Bronchial epithelial cell (primary cell): ENCODE measurements at regions not wholly inside any gene's neighbourhood (a gene's known extent, or its start where the extent isn't known, plus 50 kb on each side); places are given as distances from the start of the nearest gene placed in this dataset.
A peak's percentile ranks its signal among the peaks of the same experiment; 100 is the strongest.

Source experiments
- DNase-seq: peaks from one replicate; pipeline ENCODE4 v3.0.0-alpha.2; 2010; ENCODE audit warnings: low read depth
- FAIRE-seq: peaks from 2 replicates; lab custom pipeline; 2011; peaks lifted over from hg19 to GRCh38; lab: Jason Lieb, UNC
- H3K27me3 ChIP-seq: 2 replicates; pipeline ENCODE4 v1.5.1; 2011; ENCODE audit warnings: low read length; ENCODE audit not compliant: control insufficient read depth, insufficient read depth
- H3K36me3 ChIP-seq: 2 replicates; pipeline ENCODE4 v1.5.1; 2011; ENCODE audit warnings: low read length; ENCODE audit not compliant: control insufficient read depth, insufficient read depth
- H3K4me3 ChIP-seq: 2 replicates; pipeline ENCODE4 v1.5.1; 2011; ENCODE audit warnings: mild to moderate bottlenecking, low read depth, low read length, control low read depth
- TF ChIP-seq, protein P1 (sequence below): IDR thresholded peaks from 2 replicates; pipeline ENCODE4 v1.5.1; 2011; ENCODE audit warnings: mild to moderate bottlenecking, moderate library complexity, low read length, control low read depth, inconsistent platforms; ENCODE audit not compliant: insufficient read depth, severe bottlenecking

DNA sequence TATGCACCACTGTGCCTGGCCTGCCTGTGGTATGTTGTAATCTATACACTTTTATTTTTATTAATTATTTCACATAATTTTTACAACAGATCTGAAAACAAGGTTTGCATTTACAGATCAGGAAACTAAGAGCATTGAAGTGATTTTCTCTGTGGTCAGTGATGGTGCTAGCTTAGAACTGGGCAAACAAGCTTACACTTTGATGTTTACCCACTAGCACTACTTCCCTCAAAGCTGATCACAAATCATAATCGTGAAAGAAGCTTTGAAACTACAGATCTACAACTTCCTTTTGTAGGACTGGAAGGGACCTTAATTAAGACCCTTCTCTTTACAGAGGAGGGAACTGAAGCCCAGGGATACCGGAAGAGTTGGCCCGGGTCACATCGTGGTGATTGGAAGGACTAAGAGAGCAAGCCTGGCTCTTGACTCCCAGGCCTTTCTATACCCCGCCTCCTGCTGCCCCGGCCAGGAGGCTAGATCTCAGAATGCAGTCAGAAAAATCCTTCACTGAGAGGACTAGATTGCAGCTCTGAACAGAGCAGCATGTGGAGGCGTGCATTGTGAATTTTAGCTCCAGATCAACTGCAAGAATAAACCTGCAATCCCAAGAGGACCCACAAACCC lies 93.7 kb upstream of the ZNF827 start:
- peak; percentile 43 for FAIRE-seq
- TF ChIP-seq, protein P1, sequence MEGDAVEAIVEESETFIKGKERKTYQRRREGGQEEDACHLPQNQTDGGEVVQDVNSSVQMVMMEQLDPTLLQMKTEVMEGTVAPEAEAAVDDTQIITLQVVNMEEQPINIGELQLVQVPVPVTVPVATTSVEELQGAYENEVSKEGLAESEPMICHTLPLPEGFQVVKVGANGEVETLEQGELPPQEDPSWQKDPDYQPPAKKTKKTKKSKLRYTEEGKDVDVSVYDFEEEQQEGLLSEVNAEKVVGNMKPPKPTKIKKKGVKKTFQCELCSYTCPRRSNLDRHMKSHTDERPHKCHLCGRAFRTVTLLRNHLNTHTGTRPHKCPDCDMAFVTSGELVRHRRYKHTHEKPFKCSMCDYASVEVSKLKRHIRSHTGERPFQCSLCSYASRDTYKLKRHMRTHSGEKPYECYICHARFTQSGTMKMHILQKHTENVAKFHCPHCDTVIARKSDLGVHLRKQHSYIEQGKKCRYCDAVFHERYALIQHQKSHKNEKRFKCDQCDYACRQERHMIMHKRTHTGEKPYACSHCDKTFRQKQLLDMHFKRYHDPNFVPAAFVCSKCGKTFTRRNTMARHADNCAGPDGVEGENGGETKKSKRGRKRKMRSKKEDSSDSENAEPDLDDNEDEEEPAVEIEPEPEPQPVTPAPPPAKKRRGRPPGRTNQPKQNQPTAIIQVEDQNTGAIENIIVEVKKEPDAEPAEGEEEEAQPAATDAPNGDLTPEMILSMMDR, result no peak
- DNase-seq, result no peak
- H3K36me3 ChIP-seq, result no peaks in the 10 kb centered on the region
- H3K27me3 ChIP-seq, result no peaks in the 10 kb centered on the region
- no peak overlapping the region for H3K4me3 ChIP-seq

DNA sequence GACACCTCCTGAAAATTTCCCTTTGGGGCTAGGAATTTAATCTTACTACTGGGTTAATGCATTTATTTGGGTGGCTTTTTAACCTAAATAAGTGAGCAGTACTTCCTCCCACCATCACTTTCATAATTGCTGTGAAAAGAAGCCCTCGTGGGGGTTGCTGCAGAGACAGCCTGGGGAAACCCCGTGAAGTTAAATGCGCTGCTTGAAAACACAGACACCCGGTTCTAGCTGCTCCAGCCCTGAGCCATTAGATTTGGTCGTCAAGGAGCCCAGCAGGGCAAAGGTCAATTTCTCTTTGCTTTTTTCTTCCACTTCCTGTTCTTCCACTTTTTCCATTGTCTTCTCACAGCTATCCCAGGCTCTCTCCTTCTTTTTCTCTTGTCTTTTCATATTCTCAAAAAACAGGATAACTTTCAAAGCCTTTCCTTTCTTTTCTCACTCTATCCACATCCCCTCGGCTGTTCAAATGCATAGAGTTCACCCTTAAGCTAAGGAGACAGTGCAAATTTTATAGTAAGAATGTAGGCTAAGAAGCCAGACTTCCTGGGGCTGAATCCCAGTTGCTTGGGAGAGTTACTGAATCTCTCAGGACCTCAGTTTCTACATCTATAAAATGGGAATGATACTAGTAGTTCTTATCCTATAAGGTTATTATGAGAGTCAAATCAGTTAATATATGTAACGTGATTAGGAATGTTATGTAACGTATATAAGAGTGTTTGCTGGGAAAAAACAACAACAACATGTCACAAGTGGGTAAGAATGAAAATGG lies 91.5 kb upstream of the ZNF827 start:
- no peak for FAIRE-seq
- DNase-seq, result no peak

DNA sequence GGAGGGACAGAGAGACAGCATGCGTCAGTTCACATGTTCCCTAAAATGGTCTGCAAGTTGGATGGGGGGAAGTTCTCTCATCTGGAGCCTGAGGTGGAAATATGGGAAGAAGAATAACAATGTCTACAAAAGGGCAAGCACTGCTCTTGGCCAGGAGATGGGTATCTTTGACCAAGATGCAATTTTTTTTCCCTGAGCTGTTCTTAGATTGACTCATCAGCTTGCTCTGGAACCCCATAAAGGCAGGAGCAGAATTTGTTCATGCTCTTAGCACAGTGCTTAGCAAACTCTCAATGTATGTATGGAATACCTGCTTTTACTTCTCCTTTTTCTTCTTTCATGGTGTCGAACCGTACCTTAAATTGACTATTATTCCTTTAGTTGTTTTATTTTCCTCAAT lies 90.5 kb upstream of the ZNF827 start:
- DNase-seq (peak; percentile 11), FAIRE-seq (no peak)
- TF ChIP-seq, protein P1, result no peak
- Histone ChIP-seq H3K27me3 (no peaks in the 10 kb centered on the region), H3K36me3 (no peaks in the 10 kb centered on the region), H3K4me3 (no peak overlapping the region)

More for the DNA sequence above, 91.5 kb upstream of the ZNF827 start:
- H3K36me3 ChIP-seq, result no peaks in the 10 kb centered on the region
- no peaks in the 10 kb centered on the region for H3K27me3 ChIP-seq
- H3K4me3 ChIP-seq, result no peak overlapping the region
- TF ChIP-seq, protein P1, result no peak

DNA sequence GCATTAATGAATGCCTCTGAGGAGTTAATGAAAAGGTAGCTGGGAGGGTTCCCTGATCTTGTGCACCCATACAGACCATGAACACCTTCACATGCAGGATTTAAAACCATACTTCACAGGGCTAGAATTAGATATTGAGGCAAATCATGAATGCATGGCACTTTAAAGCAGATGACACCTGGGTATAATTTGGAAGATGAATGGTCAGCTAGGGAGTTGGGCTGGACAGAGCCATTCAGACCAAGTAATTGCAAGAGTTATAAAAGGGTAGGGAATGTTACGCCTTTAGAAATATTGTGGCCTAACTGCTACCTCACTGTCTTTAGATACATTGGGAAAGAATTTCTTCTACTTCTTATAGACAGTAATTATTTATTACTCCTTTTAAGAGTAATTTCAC lies 89.1 kb upstream of the ZNF827 start:
- DNase-seq (no peak), FAIRE-seq (no peak)
- Histone ChIP-seq H3K36me3 (no peaks in the 10 kb centered on the region), H3K4me3 (no peak overlapping the region), H3K27me3 (no peaks in the 10 kb centered on the region)
- TF ChIP-seq, protein P1, result no peak

DNA sequence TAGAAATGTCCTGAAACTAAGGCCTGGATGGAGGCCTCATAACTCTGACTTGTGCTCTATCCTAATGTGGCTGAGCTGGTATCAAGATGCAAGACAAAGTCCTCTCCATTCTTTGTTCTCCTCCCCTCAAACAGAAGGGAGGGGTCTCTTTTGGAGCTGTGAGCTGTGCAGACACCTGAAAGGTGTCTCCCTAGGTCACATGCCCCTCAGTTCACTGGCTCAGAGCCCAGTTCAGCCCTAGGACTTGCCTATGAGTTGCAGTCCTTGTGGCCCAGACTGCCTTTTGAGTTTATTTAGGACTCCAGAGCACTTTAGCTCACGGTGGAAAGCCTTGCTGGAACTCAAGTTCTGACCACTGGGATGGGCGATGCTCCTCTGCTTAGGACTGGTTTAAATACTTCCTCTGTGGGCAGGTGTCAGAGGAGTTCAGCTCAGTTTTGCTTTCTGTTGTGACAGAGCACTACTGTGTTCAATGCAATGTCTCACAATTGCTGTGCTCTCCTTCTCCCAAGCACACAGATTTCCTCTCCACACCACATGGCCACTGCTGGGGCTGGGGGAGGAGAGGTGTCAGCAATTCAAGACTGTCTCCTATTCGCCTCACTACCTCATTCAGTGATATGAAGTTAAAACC lies 84.8 kb upstream of the ZNF827 start:
- TF ChIP-seq, protein P1, result no peak
- Histone ChIP-seq H3K36me3 (no peaks in the 10 kb centered on the region), H3K27me3 (no peaks in the 10 kb centered on the region), H3K4me3 (no peak overlapping the region)
- FAIRE-seq (peak; percentile 70), DNase-seq (no peak)
